ENCODE measurements at regions not wholly inside any gene's neighbourhood (a gene's known extent, or its start where the extent isn't known, plus 50 kb on each side); places are given as distances from the start of the nearest gene placed in this dataset.

DNA sequence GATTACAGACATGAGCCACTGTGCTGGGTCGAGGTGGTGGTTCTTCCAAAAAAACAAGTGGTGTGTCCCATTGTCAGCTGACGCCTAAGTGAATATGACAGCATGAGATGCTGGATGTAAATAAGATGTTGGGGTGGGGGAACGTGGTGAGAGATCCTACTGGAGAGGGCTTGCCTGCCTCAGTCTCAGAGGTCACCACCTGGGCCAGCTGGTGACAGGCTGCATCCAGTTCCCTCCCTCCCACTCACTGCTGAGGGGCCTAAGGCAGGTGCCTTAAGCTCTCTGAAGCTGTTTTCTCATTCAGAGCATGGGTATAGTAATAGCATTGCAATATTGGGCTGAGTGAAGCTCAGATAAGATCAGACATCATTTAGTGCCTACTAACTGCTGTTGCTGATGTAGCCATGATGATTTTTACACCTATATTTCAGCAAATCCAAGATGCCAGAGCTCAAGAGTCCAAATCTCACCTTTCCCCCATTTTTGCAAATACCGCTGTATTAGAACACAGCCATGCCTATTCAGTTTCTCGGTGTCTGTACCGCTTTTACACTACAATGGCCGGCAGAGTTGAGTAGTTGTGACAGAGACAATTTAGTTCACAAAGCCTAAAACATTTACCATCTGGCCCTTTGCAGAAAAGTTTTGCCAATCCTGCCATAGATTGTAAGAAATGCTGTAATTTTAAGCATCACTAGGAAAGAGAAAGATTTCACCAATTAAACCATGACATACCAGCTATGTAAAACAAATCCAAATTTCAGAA, 171.3 kb downstream of the ANKRD60 start:
- no peaks in the 10 kb centered on the region for H3K9me3 ChIP-seq (ENCODE audit: control insufficient read depth in 1 of 2, low read length in 2 of 2)
- ChIA-PET CTCF (ENCODE audit: partially characterized antibody) (no interaction called here), POLR2A (ENCODE audit: partially characterized antibody) (no interaction called here)
- no peaks in the 10 kb centered on the region for H3K36me3 ChIP-seq (ENCODE audit: insufficient read depth, low read length)
- Mint-ChIP-seq H3K4me3 (no peak overlapping the region), H3K4me1 (no peaks in the 10 kb centered on the region), H3K36me3 (no peaks in the 10 kb centered on the region), H3K27me3 (peaks cover 25 to 26% of the 10 kb centered on the region in 2 donors), H3K27ac (no peak overlapping the region), H3K9me3 (peaks cover 0 to 8% (median 3%) of the 10 kb centered on the region in 8 donors)
- H3K27ac ChIP-seq (ENCODE audit: low read depth, low read length): no peak overlapping the region
- no peaks in the 10 kb centered on the region for H3K4me1 ChIP-seq (ENCODE audit: insufficient read depth, low read length)
- intact Hi-C loops (cut with micrococcal nuclease): no loop called here
- no peak overlapping the region for H3K4me3 ChIP-seq (ENCODE audit: low read length in 2 of 2)
- no peaks in the 10 kb centered on the region for H3K27me3 ChIP-seq (ENCODE audit: insufficient read depth, low read length)
- no peak for DNase-seq

DNA sequence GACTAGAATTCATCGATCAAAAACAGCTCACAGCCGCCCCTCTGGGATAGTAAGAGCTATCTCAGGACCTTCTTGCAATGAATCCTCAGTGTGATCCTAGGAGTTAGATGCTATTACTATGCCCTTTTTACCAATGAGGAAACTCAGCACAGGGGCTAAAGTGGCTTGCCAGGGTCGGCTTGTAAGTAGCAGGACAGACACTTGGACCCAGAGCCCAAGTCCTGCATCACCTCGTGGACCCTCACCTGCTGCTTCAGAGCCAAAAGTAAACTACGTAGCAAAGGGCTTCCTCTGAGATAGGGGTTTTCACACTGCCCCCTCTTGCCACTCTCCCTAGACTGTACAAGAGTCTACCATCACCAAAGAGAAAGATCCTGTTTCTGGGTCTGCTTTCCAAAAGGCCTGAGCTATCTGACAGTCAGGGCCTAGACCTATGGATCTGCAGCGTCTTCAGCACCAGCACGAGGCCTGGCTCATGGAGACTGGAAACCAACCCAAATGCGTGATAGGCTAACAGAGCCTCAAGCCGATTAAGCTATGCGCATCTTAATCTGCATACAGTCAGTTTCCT, 172.3 kb downstream of the ANKRD60 start:
- Mint-ChIP-seq H3K9me3 (peaks cover 0 to 13% (median 7%) of the 10 kb centered on the region in 8 donors), H3K4me1 (no peaks in the 10 kb centered on the region), H3K27me3 (peaks cover 25 to 26% of the 10 kb centered on the region in 2 donors), H3K27ac (no peak overlapping the region), H3K4me3 (no peak overlapping the region), H3K36me3 (no peaks in the 10 kb centered on the region)
- Histone ChIP-seq H3K9me3 (ENCODE audit: control insufficient read depth in 1 of 2, low read length in 2 of 2) (peaks cover 0 to 4% of the 10 kb centered on the region in 2 donors), H3K27ac (ENCODE audit: low read depth, low read length) (no peak overlapping the region), H3K36me3 (ENCODE audit: insufficient read depth, low read length) (no peaks in the 10 kb centered on the region), H3K27me3 (ENCODE audit: insufficient read depth, low read length) (no peaks in the 10 kb centered on the region), H3K4me1 (ENCODE audit: insufficient read depth, low read length) (no peaks in the 10 kb centered on the region), H3K4me3 (ENCODE audit: low read length in 2 of 2) (no peak overlapping the region)
- CTCF ChIA-PET (ENCODE audit: partially characterized antibody): no interaction called here
- intact Hi-C loops (cut with micrococcal nuclease): no loop called here
- no peak for DNase-seq
- POLR2A ChIA-PET (ENCODE audit: partially characterized antibody): no interaction called here

DNA sequence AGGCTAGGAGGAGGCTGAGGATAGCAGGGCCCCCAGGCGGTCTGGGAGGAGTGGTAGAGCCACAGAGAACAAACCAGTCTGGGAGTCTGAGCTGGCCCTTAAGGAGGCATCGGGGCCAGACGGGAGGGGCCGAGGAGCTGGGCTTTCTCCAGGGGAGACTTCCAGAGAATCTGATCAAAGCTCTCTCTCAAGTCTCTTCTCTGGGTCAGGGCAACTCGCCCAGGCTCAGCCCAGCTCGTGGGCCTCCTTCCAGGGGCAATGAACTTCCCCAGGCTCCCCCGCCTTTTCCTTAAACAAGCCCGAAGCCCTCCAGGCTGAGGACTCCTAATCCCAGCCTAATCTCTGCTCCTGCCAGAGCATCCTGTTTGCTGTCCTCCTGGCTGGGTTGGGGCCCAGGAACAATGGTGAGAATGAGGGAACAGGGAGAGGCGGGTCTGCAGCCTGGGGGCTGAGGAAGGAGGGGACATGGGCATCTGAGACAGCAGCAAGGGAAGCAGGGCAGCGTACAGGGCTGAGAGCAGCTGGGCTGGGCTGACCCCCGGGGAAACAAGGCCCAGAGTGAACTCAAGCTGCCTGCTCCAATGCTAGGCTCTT, 173.6 kb downstream of the ANKRD60 start:
- ChIA-PET POLR2A (ENCODE audit: partially characterized antibody) (no interaction called here), CTCF (ENCODE audit: partially characterized antibody) (no interaction called here)
- intact Hi-C loops (cut with micrococcal nuclease): no loop called here
- H3K36me3 Mint-ChIP-seq: no peaks in the 10 kb centered on the region
- no peaks in the 10 kb centered on the region for H3K4me1 Mint-ChIP-seq
- no peak overlapping the region for H3K27ac Mint-ChIP-seq
- H3K9me3 Mint-ChIP-seq: peaks cover 0 to 24% (median 9%) of the 10 kb centered on the region in 8 donors
- Histone ChIP-seq H3K27me3 (ENCODE audit: insufficient read depth, low read length) (no peaks in the 10 kb centered on the region), H3K9me3 (ENCODE audit: control insufficient read depth in 1 of 2, low read length in 2 of 2) (peaks cover 0 to 4% of the 10 kb centered on the region in 2 donors), H3K27ac (ENCODE audit: low read depth, low read length) (no peak overlapping the region), H3K4me3 (ENCODE audit: low read length in 2 of 2) (no peak overlapping the region), H3K4me1 (ENCODE audit: insufficient read depth, low read length) (no peaks in the 10 kb centered on the region), H3K36me3 (ENCODE audit: insufficient read depth, low read length) (no peaks in the 10 kb centered on the region)
- H3K4me3 Mint-ChIP-seq: no peak overlapping the region
- no peak for DNase-seq
- H3K27me3 Mint-ChIP-seq: peaks cover 21 to 25% of the 10 kb centered on the region in 2 donors

DNA sequence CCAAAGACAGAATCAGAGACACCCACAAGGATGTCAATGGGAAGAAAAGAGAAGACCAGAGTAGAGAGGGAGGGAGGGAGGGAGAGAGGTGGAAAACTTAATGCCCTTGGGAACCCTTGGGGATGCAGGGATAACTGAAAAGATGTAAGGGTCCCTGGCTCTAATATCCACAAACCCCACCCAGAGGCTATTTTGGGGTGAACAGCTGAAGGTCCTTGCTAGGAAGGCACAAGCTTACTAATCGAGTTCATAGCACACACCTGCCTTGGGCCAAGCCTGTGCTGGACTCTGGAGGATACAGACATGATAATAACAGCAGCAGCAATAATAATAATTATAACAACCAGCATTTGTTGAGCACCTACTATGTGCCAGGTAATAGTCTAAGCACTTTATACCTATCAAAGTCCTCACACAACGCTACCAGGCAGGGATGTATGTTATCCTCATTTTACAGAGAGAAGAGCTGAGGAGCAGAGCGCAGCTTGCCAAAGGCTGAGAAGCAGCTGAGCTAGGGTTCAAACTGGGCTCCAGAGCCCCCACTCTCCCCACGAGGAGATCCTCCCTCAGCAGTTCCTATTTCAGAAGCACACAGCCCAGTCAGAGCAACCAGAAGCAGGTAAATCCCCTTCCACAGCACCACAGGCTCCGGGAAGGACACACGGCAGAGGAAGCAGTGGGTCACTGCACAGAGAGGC, 174.2 kb downstream of the ANKRD60 start:
- Histone ChIP-seq H3K4me1 (ENCODE audit: insufficient read depth, low read length) (no peaks in the 10 kb centered on the region), H3K27ac (ENCODE audit: low read depth, low read length) (no peak overlapping the region), H3K9me3 (ENCODE audit: control insufficient read depth in 1 of 2, low read length in 2 of 2) (peaks cover 0 to 4% of the 10 kb centered on the region in 2 donors), H3K27me3 (ENCODE audit: insufficient read depth, low read length) (no peaks in the 10 kb centered on the region), H3K4me3 (ENCODE audit: low read length in 2 of 2) (no peak overlapping the region), H3K36me3 (ENCODE audit: insufficient read depth, low read length) (no peaks in the 10 kb centered on the region)
- POLR2A ChIA-PET (ENCODE audit: partially characterized antibody): no interaction called here
- intact Hi-C loops (cut with micrococcal nuclease): no loop called here
- no peaks in the 10 kb centered on the region for H3K36me3 Mint-ChIP-seq
- CTCF ChIA-PET (ENCODE audit: partially characterized antibody): no interaction called here
- H3K9me3 Mint-ChIP-seq: peaks cover 0 to 26% (median 9%) of the 10 kb centered on the region in 8 donors
- peaks cover 20 to 22% of the 10 kb centered on the region in 2 donors for H3K27me3 Mint-ChIP-seq
- DNase-seq: no peak
- no peak overlapping the region for H3K27ac Mint-ChIP-seq
- H3K4me1 Mint-ChIP-seq: no peaks in the 10 kb centered on the region
- no peak overlapping the region for H3K4me3 Mint-ChIP-seq

DNA sequence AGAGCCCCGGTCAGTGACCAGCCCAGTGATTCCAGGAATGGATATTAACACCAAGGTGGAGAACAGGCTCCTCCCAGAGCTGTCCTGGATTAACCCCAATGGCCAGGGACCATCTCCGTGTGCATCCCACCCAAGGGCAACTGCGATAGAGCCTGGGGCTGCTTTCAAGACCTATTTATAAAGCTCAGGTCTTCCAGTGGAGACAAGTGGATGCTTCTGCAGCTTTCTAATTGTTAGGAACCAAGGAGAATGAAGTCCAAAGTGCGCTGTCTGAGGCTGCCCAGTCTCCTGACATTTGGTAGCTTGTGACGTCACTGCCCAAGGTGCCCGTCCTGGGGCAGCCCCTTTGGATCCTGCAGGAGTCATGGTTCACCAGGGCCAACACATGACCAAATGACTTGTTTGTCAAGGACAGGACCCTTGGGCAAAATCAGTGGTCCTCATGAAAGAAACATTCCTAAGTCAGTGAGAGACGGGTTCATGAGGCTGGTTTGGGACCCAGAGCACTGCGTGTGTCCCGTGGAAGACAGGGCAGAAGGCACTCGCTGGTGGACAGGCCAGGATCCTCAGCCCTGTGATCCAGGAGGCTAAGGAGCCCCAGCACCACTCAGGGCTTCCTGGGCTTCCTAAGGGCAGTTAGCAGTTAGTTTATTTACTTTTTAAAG, 174.9 kb downstream of the ANKRD60 start:
- no peak overlapping the region for H3K4me3 Mint-ChIP-seq
- intact Hi-C loops (cut with micrococcal nuclease): no loop called here
- H3K4me1 Mint-ChIP-seq: no peaks in the 10 kb centered on the region
- H3K9me3 ChIP-seq (ENCODE audit: control insufficient read depth in 1 of 2, low read length in 2 of 2): peaks cover 0 to 4% of the 10 kb centered on the region in 2 donors
- no peak for DNase-seq
- no peaks in the 10 kb centered on the region for H3K27me3 ChIP-seq (ENCODE audit: insufficient read depth, low read length)
- H3K4me3 ChIP-seq (ENCODE audit: low read length in 2 of 2): no peak overlapping the region
- no peaks in the 10 kb centered on the region for H3K36me3 Mint-ChIP-seq
- H3K27ac ChIP-seq (ENCODE audit: low read depth, low read length): no peak overlapping the region
- H3K27me3 Mint-ChIP-seq: peaks cover 16 to 28% of the 10 kb centered on the region in 2 donors
- H3K4me1 ChIP-seq (ENCODE audit: insufficient read depth, low read length): no peaks in the 10 kb centered on the region
- ChIA-PET CTCF (ENCODE audit: partially characterized antibody) (no interaction called here), POLR2A (ENCODE audit: partially characterized antibody) (no interaction called here)
- peaks cover 0 to 30% (median 14%) of the 10 kb centered on the region in 8 donors for H3K9me3 Mint-ChIP-seq
- H3K27ac Mint-ChIP-seq: no peak overlapping the region
- H3K36me3 ChIP-seq (ENCODE audit: insufficient read depth, low read length): no peaks in the 10 kb centered on the region

DNA sequence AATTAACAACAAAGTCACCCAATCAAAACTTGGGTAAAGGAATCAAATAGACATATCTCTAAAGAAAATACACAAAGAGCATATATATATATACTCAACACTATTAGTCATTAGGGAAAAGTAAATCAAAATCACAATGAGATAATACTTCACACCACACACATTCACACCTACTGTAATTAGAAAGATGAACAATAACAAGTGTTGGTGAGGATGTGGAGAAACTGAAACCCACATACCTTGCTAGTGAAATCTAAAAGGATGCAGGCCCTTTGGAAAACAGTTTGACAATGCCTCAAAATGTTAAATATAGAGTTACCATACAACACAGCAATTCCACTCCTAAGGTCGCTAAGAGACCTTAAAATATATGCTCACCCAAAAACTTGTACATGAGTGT, 177.1 kb downstream of the ANKRD60 start:
- CTCF ChIA-PET (ENCODE audit: partially characterized antibody): no interaction called here

More for the DNA sequence above, 177.1 kb downstream of the ANKRD60 start:
- Histone ChIP-seq H3K9me3 (ENCODE audit: control insufficient read depth in 1 of 2, low read length in 2 of 2) (peaks cover 0 to 4% of the 10 kb centered on the region in 2 donors), H3K27me3 (ENCODE audit: insufficient read depth, low read length) (no peaks in the 10 kb centered on the region), H3K36me3 (ENCODE audit: insufficient read depth, low read length) (no peaks in the 10 kb centered on the region), H3K27ac (ENCODE audit: low read depth, low read length) (no peak overlapping the region), H3K4me3 (ENCODE audit: low read length in 2 of 2) (no peak overlapping the region), H3K4me1 (ENCODE audit: insufficient read depth, low read length) (no peaks in the 10 kb centered on the region)
- Mint-ChIP-seq H3K36me3 (no peaks in the 10 kb centered on the region), H3K4me3 (no peak overlapping the region), H3K4me1 (no peaks in the 10 kb centered on the region), H3K27me3 (peaks cover 4 to 16% of the 10 kb centered on the region in 2 donors), H3K27ac (no peak overlapping the region), H3K9me3 (peaks cover 0 to 31% (median 14%) of the 10 kb centered on the region in 8 donors)
- POLR2A ChIA-PET (ENCODE audit: partially characterized antibody): no interaction called here
- DNase-seq: no peak
- intact Hi-C loops (cut with micrococcal nuclease): no loop called here
